ENCODE measurements at regions not wholly inside any gene's neighbourhood (a gene's known extent, or its start where the extent isn't known, plus 50 kb on each side); places are given as distances from the start of the nearest gene placed in this dataset.

GRCh38 chr18:67319109-67319508, 197.4 kb downstream of the DSEL start:
- TF ChIP-seq CTCF (IDR thresholded peaks at IDR 0.05), result no peak
- no peak for TF ChIP-seq POLR2A (IDR thresholded peaks at IDR 0.05)

Data from lower leg skin (tissue), 3 donors.